ENCODE measurements at regions not wholly inside any gene's neighbourhood (a gene's known extent, or its start where the extent isn't known, plus 50 kb on each side); places are given as distances from the start of the nearest gene placed in this dataset.
A peak's percentile ranks its signal among the peaks of the same experiment; 100 is the strongest.

GRCh38 chr2:19611491-19612332 lies 253.3 kb upstream of the OSR1 start (continued):
- TF ChIP-seq DR1 (CRISPR knock-in tag; IDR thresholded peaks at IDR 0.05): no peak
- TF ChIP-seq PPARG (CRISPR knock-in tag; conservative IDR thresholded peaks at IDR 0.05): 0 out of 2 replicates have a peak, but pooled peaks have one; percentile 35
- no peak for TF ChIP-seq SMYD3 (CRISPR knock-in tag; IDR thresholded peaks at IDR 0.05)
- no peak for TF ChIP-seq RNF2 (conservative IDR thresholded peaks at IDR 0.05; ENCODE audit: low read depth)
- peak; percentile 48 for TF ChIP-seq ARID5B (CRISPR knock-in tag; IDR thresholded peaks at IDR 0.05)
- no peak for TF ChIP-seq POLR2A (IDR thresholded peaks at IDR 0.05; ENCODE audit: insufficient read depth in 1 of 2, low read depth in 2 of 2, low read length in 2 of 2)
- no peak; the same call in 1 of the 2 replicates for TF ChIP-seq RXRA (CRISPR knock-in tag; IDR thresholded peaks at IDR 0.05)
- no peak for TF ChIP-seq TCF7 (IDR thresholded peaks at IDR 0.05; ENCODE audit: low read depth)
- peak; percentile 43; the same call in 1 of the 2 replicates for TF ChIP-seq RXRB (CRISPR knock-in tag; IDR thresholded peaks at IDR 0.05; ENCODE audit: borderline replicate concordance)
- TF ChIP-seq NR2F6 (IDR thresholded peaks at IDR 0.05): no peak
- TF ChIP-seq NR2F6 (CRISPR knock-in tag; IDR thresholded peaks at IDR 0.05): no peak
- no peak for TF ChIP-seq SMARCE1 (IDR thresholded peaks at IDR 0.05; ENCODE audit: borderline replicate concordance)
- 0 out of 2 replicates have a peak, but pooled peaks have one; percentile 53 for TF ChIP-seq ZNF644 (CRISPR knock-in tag; IDR thresholded peaks at IDR 0.05; ENCODE audit: low read depth)
- no peak for TF ChIP-seq USF2 (IDR thresholded peaks at IDR 0.05; ENCODE audit: low read depth, low read length)
- TF ChIP-seq USF2 (CRISPR knock-in tag; IDR thresholded peaks at IDR 0.05; ENCODE audit: borderline replicate concordance): no peak
- TF ChIP-seq RARA (CRISPR knock-in tag; IDR thresholded peaks at IDR 0.05): peak; percentile 23; the same call in 1 of the 2 replicates
- peak; percentile 60 for TF ChIP-seq SAP130 (CRISPR knock-in tag; IDR thresholded peaks at IDR 0.05; ENCODE audit: low read depth)
- no peak for TF ChIP-seq PHF20 (CRISPR knock-in tag; IDR thresholded peaks at IDR 0.05)
- TF ChIP-seq ARNT2 (CRISPR knock-in tag; IDR thresholded peaks at IDR 0.05; ENCODE audit: low read depth): no peak
- TF ChIP-seq SP4 (CRISPR knock-in tag; IDR thresholded peaks at IDR 0.05): no peak
- TF ChIP-seq ZNF629 (CRISPR knock-in tag; conservative IDR thresholded peaks at IDR 0.05): no peak
- TF ChIP-seq KAT8 (CRISPR knock-in tag; IDR thresholded peaks at IDR 0.05): 0 out of 2 replicates have a peak, but pooled peaks have one; percentile 34
- TF ChIP-seq TBL1XR1 (IDR thresholded peaks at IDR 0.05; ENCODE audit: borderline replicate concordance, low read length, partially characterized antibody): no peak
- peak; percentile 73 for TF ChIP-seq NFE2L2 (IDR thresholded peaks at IDR 0.05; ENCODE audit: low read length)
- TF ChIP-seq EHMT2 (IDR thresholded peaks at IDR 0.05; ENCODE audit: borderline replicate concordance, low read depth, low read length): peak; percentile 32; the same call in 1 of the 2 replicates
- TF ChIP-seq ZNF616 (CRISPR knock-in tag; IDR thresholded peaks at IDR 0.05; ENCODE audit: low read depth): no peak
- TF ChIP-seq CENPX (CRISPR knock-in tag; IDR thresholded peaks at IDR 0.05): no peak
- TF ChIP-seq ZSCAN22 (CRISPR knock-in tag; IDR thresholded peaks at IDR 0.05): no peak
- TF ChIP-seq RFX3 (CRISPR knock-in tag; IDR thresholded peaks at IDR 0.05): peak; percentile 71

Data from HepG2 (cell line).